ENCODE measurements at regions not wholly inside any gene's neighbourhood (a gene's known extent, or its start where the extent isn't known, plus 50 kb on each side); places are given as distances from the start of the nearest gene placed in this dataset.

- no peak for TF ChIP-seq CTCF (IDR thresholded peaks at IDR 0.05; ENCODE audit: control extremely low read depth, extremely low read depth, low read depth, missing control alignments)
- ChIA-PET POLR2A (no interaction called here), CTCF (interaction anchor here (1.4 kb wide), 1 partner anchor 15 kb away, joined by 3 read pairs; no protein-coding TSS in a partner anchor)
- DNase-seq (ENCODE audit: extremely low spot score), result no peak
Observed at GRCh38 chr11:15705891-15706290, 591.2 kb downstream of the INSC start.

GRCh38 chr11:15707194-15707593, 592.5 kb downstream of the INSC start:
- no peak for TF ChIP-seq CTCF (IDR thresholded peaks at IDR 0.05; ENCODE audit: control extremely low read depth, extremely low read depth, low read depth, missing control alignments)
- ChIA-PET POLR2A (no interaction called here), CTCF (no interaction called here)
- DNase-seq (ENCODE audit: extremely low spot score), result no peak

- ChIA-PET CTCF (no interaction called here), POLR2A (no interaction called here)
- TF ChIP-seq CTCF (IDR thresholded peaks at IDR 0.05; ENCODE audit: control extremely low read depth, extremely low read depth, low read depth, missing control alignments), result no peak
- no peak for DNase-seq (ENCODE audit: extremely low spot score)
Observed at GRCh38 chr11:15707971-15708370, 593.2 kb downstream of the INSC start.

GRCh38 chr11:15710580-15711275, 596.0 kb downstream of the INSC start:
- DNase-seq (ENCODE audit: extremely low spot score), result no peak
- ChIA-PET CTCF (no interaction called here), POLR2A (no interaction called here)
- no peak for TF ChIP-seq CTCF (IDR thresholded peaks at IDR 0.05; ENCODE audit: control extremely low read depth, extremely low read depth, low read depth, missing control alignments)

- no peak for TF ChIP-seq CTCF (IDR thresholded peaks at IDR 0.05; ENCODE audit: control extremely low read depth, extremely low read depth, low read depth, missing control alignments)
- no peak for DNase-seq (ENCODE audit: extremely low spot score)
- ChIA-PET POLR2A (no interaction called here), CTCF (interaction anchor here (1.1 kb wide), 1 partner anchor 14 kb away, joined by 3 read pairs; no protein-coding TSS in a partner anchor)
Observed at GRCh38 chr11:15711311-15711710, 596.6 kb downstream of the INSC start.

- ChIA-PET CTCF (interaction anchor here (0.6 kb wide), 1 partner anchor 10 kb away, joined by 3 read pairs; no protein-coding TSS in a partner anchor), POLR2A (no interaction called here)
- no peak for TF ChIP-seq CTCF (IDR thresholded peaks at IDR 0.05; ENCODE audit: control extremely low read depth, extremely low read depth, low read depth, missing control alignments)
- no peak for DNase-seq (ENCODE audit: extremely low spot score)
Observed at GRCh38 chr11:15714641-15715399, 600.1 kb downstream of the INSC start.
